GM20000 (cell line): ENCODE measurements at regions not wholly inside any gene's neighbourhood (a gene's known extent, or its start where the extent isn't known, plus 50 kb on each side); places are given as distances from the start of the nearest gene placed in this dataset.

Experiments
- DNase-seq: peaks from one replicate; pipeline ENCODE4 v3.0.0; 2012; ENCODE audit warnings: low spot score
- CTCF ChIP-seq: IDR thresholded peaks from 2 replicates; pipeline ENCODE4 v1.5.1; 2012; ENCODE audit warnings: mild to moderate bottlenecking, control low read depth; ENCODE audit errors: extremely low read depth, missing control alignments

GRCh38 chr17:64774888-64775540, 112.9 kb upstream of the SMURF2 start:
- DNase-seq, result peak; percentile 11
- no peak for TF ChIP-seq CTCF

GRCh38 chr17:64773836-64774761, 112.0 kb upstream of the SMURF2 start:
- TF ChIP-seq CTCF, result no peak
- DNase-seq, result peak; percentile 60

DNA sequence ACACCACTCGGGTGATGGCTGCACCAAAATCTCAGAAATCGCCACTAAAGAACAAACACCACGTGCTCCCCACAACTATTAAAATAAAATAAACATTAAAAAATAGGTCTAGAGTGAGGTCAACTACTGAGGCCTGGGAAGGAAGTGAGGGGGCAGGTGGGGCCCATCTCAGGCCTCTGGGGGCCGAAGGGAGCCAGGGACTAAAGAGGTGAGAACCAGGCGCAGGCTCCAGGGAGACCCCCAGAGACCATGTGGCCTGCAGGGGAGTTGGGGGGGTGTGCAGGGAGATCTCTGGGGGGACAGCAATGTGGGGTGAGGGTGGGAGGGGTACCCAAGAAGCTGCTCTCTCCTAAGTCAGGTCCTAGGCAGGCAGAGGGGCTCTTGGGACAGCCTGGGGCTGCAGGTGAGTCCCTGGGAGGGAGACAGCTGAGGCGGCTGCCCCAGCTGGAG, 111.3 kb upstream of the SMURF2 start:
- no peak for DNase-seq
- TF ChIP-seq CTCF, result no peak

DNA sequence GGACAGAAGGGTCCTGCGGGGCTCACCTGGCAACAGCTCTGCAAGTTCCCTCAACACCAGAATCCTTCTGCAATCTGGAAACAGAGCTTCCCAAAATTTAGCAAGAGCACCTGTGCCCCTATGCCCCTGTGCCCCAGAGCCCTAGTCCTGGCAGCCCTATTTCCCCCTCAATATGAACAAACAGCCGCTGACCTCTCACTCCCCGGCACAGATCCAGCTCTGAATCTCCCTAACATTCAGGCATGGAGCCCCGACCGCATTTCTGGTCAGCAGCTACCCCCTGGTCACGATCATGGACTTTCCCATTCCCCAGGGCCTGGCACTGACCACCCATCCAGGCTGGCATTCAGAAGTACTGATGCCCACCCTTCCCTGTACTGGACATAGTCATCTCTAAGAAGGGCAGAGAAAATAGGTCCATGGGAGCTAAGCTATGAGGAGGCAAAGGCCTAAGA, 110.8 kb upstream of the SMURF2 start:
- no peak for DNase-seq
- no peak for TF ChIP-seq CTCF

DNA sequence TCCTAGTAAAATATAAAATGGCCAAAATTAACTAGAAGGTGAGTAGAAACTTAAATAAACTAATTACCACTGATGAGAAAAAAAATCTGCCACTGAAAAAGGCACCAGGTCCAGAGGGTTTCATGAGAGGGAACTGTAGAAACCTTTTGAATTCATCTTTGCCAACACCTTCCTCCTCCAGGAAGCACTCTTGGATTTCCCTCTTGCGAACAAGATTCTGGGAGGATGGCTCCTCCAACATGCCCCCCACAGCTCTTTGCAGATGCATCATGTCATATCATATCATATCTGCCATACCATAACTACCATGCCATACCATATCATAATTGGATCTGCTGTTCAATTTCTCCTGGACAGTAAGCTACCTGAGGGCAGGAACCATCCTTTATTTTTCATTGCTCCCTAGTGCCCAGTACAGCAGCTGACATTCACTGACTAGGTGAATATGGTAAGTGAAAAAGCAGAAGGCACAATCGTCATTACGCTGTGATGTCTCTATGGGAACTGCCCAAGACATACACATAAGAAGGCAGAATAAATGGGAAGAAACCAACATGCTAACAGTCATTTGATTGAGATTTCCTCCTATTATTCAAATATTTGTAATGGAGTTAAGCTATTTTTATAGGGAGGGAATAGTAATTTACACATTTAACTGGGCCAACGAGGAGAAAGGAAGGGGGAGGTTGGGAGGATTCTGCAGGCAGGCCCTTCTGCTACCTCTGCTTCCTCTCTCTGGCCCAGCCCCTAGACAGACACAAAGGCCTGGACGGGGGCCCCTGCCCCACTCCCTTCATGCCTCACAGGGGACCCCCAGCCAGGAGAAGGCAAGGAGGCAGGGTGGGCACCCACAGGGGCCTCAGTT, 110.1 kb upstream of the SMURF2 start:
- DNase-seq, result no peak
- TF ChIP-seq CTCF, result no peak

DNA sequence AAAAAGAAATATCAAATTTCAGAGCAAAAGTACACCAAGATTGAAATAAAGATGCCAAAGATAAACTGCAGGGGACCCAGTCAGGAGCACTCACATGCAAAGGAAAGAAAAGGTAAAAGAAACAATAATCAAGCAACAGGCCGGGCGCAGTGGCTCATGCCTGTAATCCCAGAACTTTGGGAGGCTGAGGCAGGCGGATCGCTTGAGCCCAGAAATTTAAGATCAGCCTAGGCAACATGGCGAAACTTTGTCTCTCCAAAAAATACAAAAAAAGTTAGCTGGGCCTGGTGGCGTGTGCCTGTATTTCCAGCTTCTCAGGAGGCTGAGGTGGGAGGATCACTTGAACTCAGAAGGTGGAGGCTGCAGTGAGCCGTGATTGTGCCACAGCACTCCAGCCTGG, 107.6 kb upstream of the SMURF2 start:
- no peak for TF ChIP-seq CTCF
- DNase-seq, result no peak
